ENCODE measurements at regions not wholly inside any gene's neighbourhood (a gene's known extent, or its start where the extent isn't known, plus 50 kb on each side); places are given as distances from the start of the nearest gene placed in this dataset.

DNA sequence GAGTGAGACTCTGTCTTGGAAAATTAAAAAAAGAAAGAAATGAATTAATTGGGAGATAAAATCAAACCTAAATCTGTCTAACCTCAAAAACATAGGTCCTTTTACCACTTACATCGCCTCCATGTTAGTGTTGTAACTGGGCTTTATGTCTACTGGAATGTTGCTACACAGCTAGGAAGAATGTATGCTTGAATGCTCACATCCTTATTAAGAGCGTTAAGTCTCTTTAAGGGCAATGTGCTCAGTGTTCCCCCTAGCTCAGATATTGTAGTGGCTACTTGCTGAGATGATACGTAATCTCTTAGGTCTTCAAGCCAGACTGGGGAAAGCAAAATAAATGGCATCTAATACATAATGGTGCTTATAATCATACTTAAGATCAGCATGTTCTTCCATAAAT lies 1072.8 kb downstream of the PDHA2 start:
- H3K4me2 ChIP-seq (ENCODE audit: insufficient read depth, low read length) = no peak overlapping the region
- no peak overlapping the region for H2AFZ ChIP-seq (ENCODE audit: low read depth, low read length)
- no peak for DNase-seq (ENCODE audit: low read depth, low spot score)
- TF ChIP-seq EZH2 (IDR thresholded peaks at IDR 0.05; ENCODE audit: borderline replicate concordance, low read depth, low read length, severe bottlenecking) (no peak), MYC (IDR thresholded peaks at IDR 0.05; ENCODE audit: low read depth, low read length) (no peak), FOS (IDR thresholded peaks at IDR 0.05; ENCODE audit: borderline replicate concordance, insufficient read depth, low read length) (no peak), POLR2AphosphoS5 (IDR thresholded peaks at IDR 0.05; ENCODE audit: insufficient read depth, low read depth, low read length) (no peak), JUN (IDR thresholded peaks at IDR 0.05; ENCODE audit: borderline replicate concordance, insufficient read depth, insufficient read length, low read depth) (no peak), GATA2 (IDR thresholded peaks at IDR 0.05; ENCODE audit: insufficient read depth, insufficient read length, low read depth, low read length) (no peak), POLR2A (IDR thresholded peaks at IDR 0.05; ENCODE audit: low read depth, low read length) (no peak)
- TF ChIP-seq, protein P1, sequence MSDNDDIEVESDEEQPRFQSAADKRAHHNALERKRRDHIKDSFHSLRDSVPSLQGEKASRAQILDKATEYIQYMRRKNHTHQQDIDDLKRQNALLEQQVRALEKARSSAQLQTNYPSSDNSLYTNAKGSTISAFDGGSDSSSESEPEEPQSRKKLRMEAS (IDR thresholded peaks at IDR 0.05; ENCODE audit: insufficient read depth, insufficient read length) = no peak
- TF ChIP-seq, protein P2, sequence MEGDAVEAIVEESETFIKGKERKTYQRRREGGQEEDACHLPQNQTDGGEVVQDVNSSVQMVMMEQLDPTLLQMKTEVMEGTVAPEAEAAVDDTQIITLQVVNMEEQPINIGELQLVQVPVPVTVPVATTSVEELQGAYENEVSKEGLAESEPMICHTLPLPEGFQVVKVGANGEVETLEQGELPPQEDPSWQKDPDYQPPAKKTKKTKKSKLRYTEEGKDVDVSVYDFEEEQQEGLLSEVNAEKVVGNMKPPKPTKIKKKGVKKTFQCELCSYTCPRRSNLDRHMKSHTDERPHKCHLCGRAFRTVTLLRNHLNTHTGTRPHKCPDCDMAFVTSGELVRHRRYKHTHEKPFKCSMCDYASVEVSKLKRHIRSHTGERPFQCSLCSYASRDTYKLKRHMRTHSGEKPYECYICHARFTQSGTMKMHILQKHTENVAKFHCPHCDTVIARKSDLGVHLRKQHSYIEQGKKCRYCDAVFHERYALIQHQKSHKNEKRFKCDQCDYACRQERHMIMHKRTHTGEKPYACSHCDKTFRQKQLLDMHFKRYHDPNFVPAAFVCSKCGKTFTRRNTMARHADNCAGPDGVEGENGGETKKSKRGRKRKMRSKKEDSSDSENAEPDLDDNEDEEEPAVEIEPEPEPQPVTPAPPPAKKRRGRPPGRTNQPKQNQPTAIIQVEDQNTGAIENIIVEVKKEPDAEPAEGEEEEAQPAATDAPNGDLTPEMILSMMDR (IDR thresholded peaks at IDR 0.05; ENCODE audit: extremely low read depth in 1 of 2, insufficient read depth in 1 of 2, low read depth in 1 of 2, low read length in 2 of 2) = no peak
- H3K4me1 ChIP-seq (ENCODE audit: control insufficient read depth, extremely low read depth, insufficient read depth, low read length) = no peaks in the 10 kb centered on the region
- no peak for FAIRE-seq
- ChIA-PET CTCF (no interaction called here), POLR2A (no interaction called here)
- no TSS peak for BruUV-seq (replicated peaks)
- no peak overlapping the region for H3K27ac ChIP-seq (ENCODE audit: insufficient read depth, low read depth, low read length)
- intact Hi-C loops (cut with micrococcal nuclease) = no loop called here
- no peaks in the 10 kb centered on the region for H3K36me3 ChIP-seq (ENCODE audit: control insufficient read depth in 2 of 2, extremely low read depth in 1 of 2, insufficient read depth in 2 of 2, low read length in 2 of 2)
- H3K9me3 ChIP-seq (replicated peaks; ENCODE audit: control insufficient read depth, insufficient read depth, low read length) = no peaks in the 10 kb centered on the region
- H3K27me3 ChIP-seq (ENCODE audit: control insufficient read depth in 2 of 2, insufficient read depth in 2 of 2, low read length in 2 of 2) = no peaks in the 10 kb centered on the region
- H4K20me1 ChIP-seq (replicated peaks; ENCODE audit: control insufficient read depth, extremely low read depth, insufficient read depth, low read length) = no peaks in the 10 kb centered on the region
- no peaks in the 10 kb centered on the region for H3K9me1 ChIP-seq (replicated peaks; ENCODE audit: control insufficient read depth, extremely low read depth, insufficient read depth, low read length)
- dilution Hi-C loops (cut with MboI; ENCODE audit: extremely low pct_ligation_motif_present, low sequenced_read_pairs) = no loop called here
- no peaks in the 10 kb centered on the region for H3K79me2 ChIP-seq (ENCODE audit: control insufficient read depth, insufficient read depth, low read length)
- H3K4me3 ChIP-seq (replicated peaks in 1 of 3; ENCODE audit: insufficient read depth in 1 of 3, low read depth in 1 of 3, low read length in 3 of 3) = no peak overlapping the region
- no peak overlapping the region for H3K9ac ChIP-seq (replicated peaks; ENCODE audit: extremely low read depth, insufficient read depth, low read length)
